ENCODE measurements at regions not wholly inside any gene's neighbourhood (a gene's known extent, or its start where the extent isn't known, plus 50 kb on each side); places are given as distances from the start of the nearest gene placed in this dataset.

DNA sequence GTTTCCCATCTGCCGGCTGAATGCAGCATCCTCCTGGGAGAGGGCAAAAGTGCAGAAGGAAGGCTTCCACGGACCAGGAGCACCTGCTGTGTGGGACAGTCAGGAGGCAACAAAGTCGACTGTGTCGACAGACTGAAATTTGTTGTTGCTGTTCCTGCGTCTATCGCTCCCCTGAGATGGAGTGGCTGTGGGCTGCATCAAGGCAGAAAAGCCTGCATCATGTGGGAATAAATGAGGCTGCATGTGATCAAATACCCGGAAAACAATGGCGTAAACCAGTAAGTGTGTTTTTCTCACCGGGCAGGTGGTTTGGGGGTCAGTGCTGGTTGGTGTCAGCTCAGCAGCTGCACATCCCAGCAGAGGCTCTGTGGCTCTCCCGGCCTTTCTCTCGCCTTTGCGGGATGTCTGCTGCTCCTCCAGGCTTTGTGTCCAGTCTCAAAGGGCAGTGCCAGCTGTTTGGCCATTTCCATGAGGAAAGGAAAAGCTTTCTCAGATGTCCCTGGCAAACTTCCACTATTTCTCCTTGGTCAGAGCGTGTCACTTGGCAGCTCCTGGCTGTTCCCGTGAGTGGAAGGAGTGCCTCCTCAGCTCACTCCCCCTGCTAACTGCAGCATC lies 262.4 kb downstream of the NDUFA10 start:
- 72 to 82% (median 76%) methylated on average over 12 to 14 of the region's 14 CpGs for WGBS, 5 donors
- DNase-seq, result no peak
- intact Hi-C loops (cut with DNase I; ENCODE audit: low total_unique reads), result no loop called here
- Histone ChIP-seq H3K27ac (no peak overlapping the region), H3K36me3 (no peaks in the 10 kb centered on the region), H3K27me3 (peaks cover 0 to 25% (median 0%) of the 10 kb centered on the region in 3 donors), H3K9me3 (peaks cover 0 to 16% (median 11%) of the 10 kb centered on the region in 4 donors), H3K4me3 (no peak overlapping the region), H3K4me1 (peaks cover 0 to 6% (median 0%) of the 10 kb centered on the region in 4 donors)
- TF ChIP-seq POLR2A (IDR thresholded peaks at IDR 0.05), result no peak
- no peak for TF ChIP-seq CTCF (IDR thresholded peaks at IDR 0.05)
- TF ChIP-seq EP300 (IDR thresholded peaks at IDR 0.05), result no peak
- peak in 1 of 3 donors; percentile 18 for TF ChIP-seq POLR2AphosphoS5 (IDR thresholded peaks at IDR 0.05)

GRCh38 chr2:239762106-239762505 lies 263.0 kb downstream of the NDUFA10 start:
- Histone ChIP-seq H3K27me3 (peaks cover 0 to 25% (median 0%) of the 10 kb centered on the region in 3 donors), H3K36me3 (no peaks in the 10 kb centered on the region), H3K4me3 (no peak overlapping the region), H3K4me1 (peaks cover 0 to 6% (median 0%) of the 10 kb centered on the region in 4 donors), H3K27ac (no peak overlapping the region), H3K9me3 (peaks cover 0 to 16% (median 11%) of the 10 kb centered on the region in 4 donors)
- WGBS, 5 donors, result 94 to 100% (median 95%) methylated on average over 2 of the region's 2 CpGs
- TF ChIP-seq CTCF (IDR thresholded peaks at IDR 0.05) (no peak), POLR2A (IDR thresholded peaks at IDR 0.05) (no peak), POLR2AphosphoS5 (IDR thresholded peaks at IDR 0.05) (no peak), EP300 (IDR thresholded peaks at IDR 0.05) (no peak)
- intact Hi-C loops (cut with DNase I; ENCODE audit: low total_unique reads), result no loop called here
- no peak for DNase-seq

GRCh38 chr2:239760596-239760995 lies 264.5 kb downstream of the NDUFA10 start:
- H3K9me3 ChIP-seq, result peaks cover 0 to 16% (median 11%) of the 10 kb centered on the region in 4 donors
- H3K36me3 ChIP-seq, result no peaks in the 10 kb centered on the region
- no peak for TF ChIP-seq POLR2A (IDR thresholded peaks at IDR 0.05)
- TF ChIP-seq POLR2AphosphoS5 (IDR thresholded peaks at IDR 0.05), result no peak
- TF ChIP-seq CTCF (IDR thresholded peaks at IDR 0.05), result no peak
- TF ChIP-seq EP300 (IDR thresholded peaks at IDR 0.05), result no peak
- intact Hi-C loops (cut with DNase I; ENCODE audit: low total_unique reads), result no loop called here
- WGBS, 5 donors, result 76 to 91% (median 86%) methylated on average over 6 of the region's 6 CpGs
- peaks cover 0 to 12% (median 0%) of the 10 kb centered on the region in 4 donors for H3K4me1 ChIP-seq
- DNase-seq, result no peak
- no peak overlapping the region for H3K27ac ChIP-seq
- peaks cover 0 to 25% (median 0%) of the 10 kb centered on the region in 3 donors for H3K27me3 ChIP-seq
- H3K4me3 ChIP-seq, result no peak overlapping the region

GRCh38 chr2:239758279-239758877 lies 266.8 kb downstream of the NDUFA10 start:
- WGBS, 5 donors, result 24 to 46% (median 42%) methylated on average over 18 of the region's 18 CpGs
- TF ChIP-seq CTCF (IDR thresholded peaks at IDR 0.05) (no peak), POLR2AphosphoS5 (IDR thresholded peaks at IDR 0.05) (no peak), EP300 (IDR thresholded peaks at IDR 0.05) (no peak), POLR2A (IDR thresholded peaks at IDR 0.05) (no peak)
- intact Hi-C loops (cut with DNase I; ENCODE audit: low total_unique reads), result no loop called here
- Histone ChIP-seq H3K4me1 (peaks cover 0 to 12% (median 0%) of the 10 kb centered on the region in 4 donors), H3K27me3 (peaks cover 0 to 25% (median 0%) of the 10 kb centered on the region in 3 donors), H3K9me3 (peaks cover 0 to 16% (median 11%) of the 10 kb centered on the region in 4 donors), H3K36me3 (no peaks in the 10 kb centered on the region), H3K27ac (no peak overlapping the region), H3K4me3 (no peak overlapping the region)
- DNase-seq, result peak in 1 of 2 donors; percentile 51

Measured in stomach (tissue), 8 donors.